Esophagus muscularis mucosa (tissue), 4 donors: ENCODE measurements at regions not wholly inside any gene's neighbourhood (a gene's known extent, or its start where the extent isn't known, plus 50 kb on each side); places are given as distances from the start of the nearest gene placed in this dataset.

ENCODE experiments used
- DNase-seq: peaks from one replicate; pipeline ENCODE4 v3.0.0-alpha.2; 2017; ENCODE audit errors: extremely low spot score
- H3K27ac ChIP-seq, 4 donors: fragments of 200-600 bp; sonication (generic); replicated peaks in 1 of 4; 1 replicate in 3 of 4; 2 replicates in 1 of 4; pipeline ENCODE4 v1.5.1; 2016 to 2019; ENCODE audit warnings: mild to moderate bottlenecking in 1 of 4
- H3K27me3 ChIP-seq, 4 donors: fragments of 200-600 bp; sonication (generic); one replicate each; pipeline versions ENCODE4 v1.5.1 to v1.6.0; 2016 to 2019
- H3K36me3 ChIP-seq, 4 donors: fragments of 200-600 bp; sonication (generic); one replicate each; pipeline ENCODE4 v1.5.1; 2016 to 2019
- H3K4me1 ChIP-seq, 4 donors: fragments of 200-600 bp; sonication (generic); one replicate each; pipeline ENCODE4 v1.5.1; 2016 to 2019
- H3K4me3 ChIP-seq, 4 donors: fragments of 200-600 bp; sonication (generic); 1 replicate in 2 of 4; 2 replicates in 2 of 4; pipeline ENCODE4 v1.5.1; 2016 to 2019; ENCODE audit warnings: mild to moderate bottlenecking in 4 of 4, moderate library complexity in 1 of 4
- H3K9me3 ChIP-seq, 4 donors: fragments of 200-600 bp; sonication (generic); 1 replicate in 3 of 4; 2 replicates in 1 of 4; pipeline ENCODE4 v1.5.1; 2016 to 2019
- CTCF ChIP-seq, 3 experiments: fragments of 200-600 bp in 2 of 3; fragments of 450-650 bp in 1 of 3; sonication (generic) in 2 of 3; IDR thresholded peaks; one replicate each; pipeline ENCODE4 v1.5.1; 2017 to 2019; ENCODE audit warnings: antibody characterized with exemption in 3 of 3, mild to moderate bottlenecking in 2 of 3, moderate library complexity in 1 of 3
- EP300 ChIP-seq: sonication (generic); formaldehyde crosslinking; IDR thresholded peaks from one replicate; pipeline ENCODE4 v1.6.1; 2017; ENCODE audit warnings: antibody characterized with exemption
- POLR2A ChIP-seq: fragments of 450-650 bp; IDR thresholded peaks from one replicate; pipeline ENCODE4 v1.6.1; 2017; ENCODE audit warnings: antibody characterized with exemption, moderate library complexity, mild to moderate bottlenecking, low read depth
- POLR2AphosphoS5 ChIP-seq, 2 donors: sonication (generic); formaldehyde crosslinking; IDR thresholded peaks; one replicate each; pipeline ENCODE4 v1.6.1; 2017; ENCODE audit warnings: antibody characterized with exemption in 2 of 2
- WGBS: methylation state at CpG from one replicate; pipeline ENCODE4 v1.1.5; 2018; 5-methylcytosine and 5-hydroxymethylcytosine counted together
- intact Hi-C: fragments of 100-400 bp; cut with DNase I; formaldehyde crosslinking; loops from one replicate; pipeline ENCODE4 v1.15.1; 2023

GRCh38 chr13:34751044-34751443, 191.0 kb upstream of the NBEA start:
- Histone ChIP-seq H3K4me3 (peak overlapping the region in 2 of 4 donors; percentile 48 to 57), H3K36me3 (no peaks in the 10 kb centered on the region), H3K27me3 (no peaks in the 10 kb centered on the region), H3K4me1 (peaks cover 15 to 23% (median 18%) of the 10 kb centered on the region in 4 donors), H3K9me3 (no peaks in the 10 kb centered on the region), H3K27ac (no peak overlapping the region)
- intact Hi-C loops: no loop called here
- DNase-seq: no peak
- WGBS: 73% methylated on average over 3 of the region's 3 CpGs
- TF ChIP-seq CTCF (IDR thresholded peaks at IDR 0.05) (no peak), POLR2A (no peak), POLR2AphosphoS5 (IDR thresholded peaks at IDR 0.05) (no peak), EP300 (no peak)

- Histone ChIP-seq H3K4me3 (no peak overlapping the region), H3K36me3 (no peaks in the 10 kb centered on the region), H3K27ac (no peak overlapping the region), H3K27me3 (no peaks in the 10 kb centered on the region), H3K9me3 (no peaks in the 10 kb centered on the region), H3K4me1 (peaks cover 15 to 23% (median 18%) of the 10 kb centered on the region in 4 donors)
- TF ChIP-seq POLR2AphosphoS5 (IDR thresholded peaks at IDR 0.05) (no peak), CTCF (IDR thresholded peaks at IDR 0.05) (no peak), EP300 (no peak), POLR2A (no peak)
- WGBS: 94% methylated on average over 3 of the region's 3 CpGs
- intact Hi-C loops: no loop called here
- DNase-seq: no peak
These were observed 190.6 kb upstream of the NBEA start for GRCh38 chr13:34751492-34751891.

- Histone ChIP-seq H3K27ac (no peak overlapping the region), H3K9me3 (no peaks in the 10 kb centered on the region), H3K4me1 (peaks cover 13 to 19% (median 17%) of the 10 kb centered on the region in 4 donors), H3K27me3 (no peaks in the 10 kb centered on the region), H3K36me3 (no peaks in the 10 kb centered on the region), H3K4me3 (no peak overlapping the region)
- DNase-seq: no peak
- intact Hi-C loops: no loop called here
- TF ChIP-seq POLR2AphosphoS5 (IDR thresholded peaks at IDR 0.05): no peak
- TF ChIP-seq EP300: no peak
- no peak for TF ChIP-seq CTCF (IDR thresholded peaks at IDR 0.05)
- TF ChIP-seq POLR2A: no peak
- WGBS: 83% methylated on average over 11 of the region's 11 CpGs
These were observed 189.6 kb upstream of the NBEA start for GRCh38 chr13:34752283-34752960.

GRCh38 chr13:34756136-34756535, 185.9 kb upstream of the NBEA start:
- TF ChIP-seq POLR2A (no peak), POLR2AphosphoS5 (IDR thresholded peaks at IDR 0.05) (no peak), EP300 (no peak), CTCF (IDR thresholded peaks at IDR 0.05) (no peak)
- WGBS: 93% methylated on average over 3 of the region's 3 CpGs
- intact Hi-C loops: no loop called here

DNA sequence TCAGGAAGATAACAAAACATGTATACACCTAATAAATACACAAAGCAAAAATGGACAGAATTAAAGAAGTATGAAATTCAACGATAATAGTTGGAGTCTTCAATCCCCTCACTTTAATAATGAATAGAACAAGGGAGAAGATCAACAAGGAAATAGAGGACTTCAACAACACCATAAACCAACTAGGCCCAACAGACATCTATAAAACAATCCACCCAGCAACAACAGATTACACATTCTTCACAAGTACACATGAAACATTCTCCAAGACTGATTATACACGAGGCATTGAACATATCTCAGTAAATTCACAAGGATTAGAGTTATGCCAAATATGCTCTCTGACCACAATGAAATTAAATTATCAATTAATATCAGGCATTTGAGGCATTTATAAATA, 185.5 kb upstream of the NBEA start:
- H3K9me3 ChIP-seq: no peaks in the 10 kb centered on the region
- no peak overlapping the region for H3K4me3 ChIP-seq
- no peak overlapping the region for H3K27ac ChIP-seq
- no peaks in the 10 kb centered on the region for H3K27me3 ChIP-seq
- DNase-seq: no peak
- no peaks in the 10 kb centered on the region for H3K4me1 ChIP-seq
- H3K36me3 ChIP-seq: no peaks in the 10 kb centered on the region
- TF ChIP-seq POLR2AphosphoS5 (IDR thresholded peaks at IDR 0.05): no peak
- no peak for TF ChIP-seq POLR2A
- TF ChIP-seq EP300: no peak
- TF ChIP-seq CTCF (IDR thresholded peaks at IDR 0.05): no peak
- 86% methylated on average over 2 of the region's 2 CpGs for WGBS
- intact Hi-C loops: no loop called here

More at GRCh38 chr13:34756136-34756535, 185.9 kb upstream of the NBEA start:
- no peak overlapping the region for H3K4me3 ChIP-seq
- no peaks in the 10 kb centered on the region for H3K27me3 ChIP-seq
- H3K27ac ChIP-seq: no peak overlapping the region
- no peaks in the 10 kb centered on the region for H3K9me3 ChIP-seq
- peaks cover 0 to under 1% (median 0%) of the 10 kb centered on the region in 4 donors for H3K4me1 ChIP-seq
- no peak for DNase-seq
- no peaks in the 10 kb centered on the region for H3K36me3 ChIP-seq
